WTC11 (cell line): ENCODE measurements at regions not wholly inside any gene's neighbourhood (a gene's known extent, or its start where the extent isn't known, plus 50 kb on each side); places are given as distances from the start of the nearest gene placed in this dataset.

Experiments
- ATAC-seq: fragments of 200-7000 bp; cut with Tn5 transposase; 2 replicates; pipeline ENCODE4 v1.10.0; 2021; ENCODE audit warnings: mild to moderate bottlenecking, moderate library complexity
- CTCF ChIA-PET: fragments of 300-600 bp; sonication (Branson Sonifier 250); formaldehyde crosslinking; loops from one replicate; lab custom pipeline; 2021; ENCODE audit warnings: antibody characterized with exemption; lab: Charles Lee
- POLR2A ChIA-PET: fragments of 350-600 bp; sonication (Branson Sonifier 250); formaldehyde crosslinking; loops from one replicate; lab custom pipeline; 2021; ENCODE audit warnings: antibody characterized with exemption; lab: Charles Lee
- DNase-seq: peaks from one replicate; pipeline ENCODE4 v3.0.0; 2021; ENCODE audit warnings: low spot score
- H3K27ac Mint-ChIP-seq: 2 replicates; pipeline ENCODE4 v1.8.0; 2021; ENCODE audit warnings: mixed read lengths
- H3K27me3 Mint-ChIP-seq: 2 replicates; pipeline ENCODE4 v1.8.0; 2021; ENCODE audit warnings: low read depth, mild to moderate bottlenecking, moderate library complexity, mixed read lengths
- H3K36me3 Mint-ChIP-seq: 2 replicates; pipeline ENCODE4 v1.8.0; 2021; ENCODE audit warnings: mixed read lengths
- H3K4me1 Mint-ChIP-seq: 2 replicates; pipeline ENCODE4 v1.8.0; 2022; ENCODE audit warnings: mixed read lengths
- H3K4me3 Mint-ChIP-seq: 2 replicates; pipeline ENCODE4 v1.8.0; 2021; ENCODE audit warnings: mild to moderate bottlenecking, moderate library complexity, mixed read lengths
- H3K9me3 Mint-ChIP-seq: 2 replicates; pipeline ENCODE4 v1.8.0; 2021; ENCODE audit warnings: mixed read lengths
- E2F4 ChIP-seq: sonication (generic); formaldehyde crosslinking; IDR thresholded peaks from 2 replicates; pipeline ENCODE4 v1.8.1; 2022; ENCODE audit warnings: low read depth, mild to moderate bottlenecking, moderate library complexity, missing genetic modification reagents, borderline replicate concordance
- FOXJ3 ChIP-seq: sonication (generic); formaldehyde crosslinking; IDR thresholded peaks from 2 replicates; pipeline ENCODE4 v1.9.0; 2021; ENCODE audit warnings: missing genetic modification reagents, mild to moderate bottlenecking, borderline replicate concordance
- GRHL2 ChIP-seq: fragments of 250-450 bp; sonication (Bioruptor Pico); IDR thresholded peaks from 2 replicates; pipeline ENCODE4 v1.8.0; 2022; ENCODE audit warnings: mild to moderate bottlenecking, moderate library complexity; ENCODE audit not compliant: insufficient replicate concordance, severe bottlenecking
- HMGA2 ChIP-seq: fragments of 250-450 bp; sonication (Bioruptor Pico); IDR thresholded peaks from 2 replicates; pipeline ENCODE4 v1.4.0; 2021; ENCODE audit warnings: mild to moderate bottlenecking, moderate library complexity
- IRF1 ChIP-seq: sonication (generic); formaldehyde crosslinking; IDR thresholded peaks from 2 replicates; pipeline ENCODE4 v1.8.0; 2023; ENCODE audit warnings: missing genetic modification reagents
- MXD4 ChIP-seq: fragments of 250-450 bp; sonication (Bioruptor Pico); IDR thresholded peaks from 2 replicates; pipeline ENCODE4 v1.8.0; 2021; ENCODE audit warnings: mild to moderate bottlenecking, moderate library complexity, borderline replicate concordance
- NFE2L1 ChIP-seq: sonication (generic); formaldehyde crosslinking; IDR thresholded peaks from 2 replicates; pipeline ENCODE4 v1.8.1; 2023; ENCODE audit warnings: missing genetic modification reagents
- NFYB ChIP-seq: sonication (generic); formaldehyde crosslinking; conservative IDR thresholded peaks from 2 replicates; pipeline ENCODE4 v1.8.0; 2022; ENCODE audit warnings: low read depth, missing genetic modification reagents
- PRDM15 ChIP-seq: sonication (generic); formaldehyde crosslinking; IDR thresholded peaks from 2 replicates; pipeline ENCODE4 v1.8.0; 2022; ENCODE audit warnings: missing genetic modification reagents
- PREB ChIP-seq: sonication (generic); formaldehyde crosslinking; IDR thresholded peaks from 2 replicates; pipeline ENCODE4 v1.8.1; 2022; ENCODE audit warnings: mild to moderate bottlenecking, missing genetic modification reagents, moderate library complexity, borderline replicate concordance
- SMAD4 ChIP-seq: sonication (generic); formaldehyde crosslinking; IDR thresholded peaks from 2 replicates; pipeline ENCODE4 v1.8.0; 2022; ENCODE audit warnings: mild to moderate bottlenecking, missing genetic modification reagents
- USF2 ChIP-seq: sonication (generic); formaldehyde crosslinking; IDR thresholded peaks from 2 replicates; pipeline ENCODE4 v1.8.1; 2023; ENCODE audit warnings: mild to moderate bottlenecking, missing genetic modification reagents, moderate library complexity
- ZNF232 ChIP-seq: sonication (generic); formaldehyde crosslinking; IDR thresholded peaks from 2 replicates; pipeline ENCODE4 v1.8.0; 2022; ENCODE audit warnings: mild to moderate bottlenecking, missing genetic modification reagents
- ZNF425 ChIP-seq: fragments of 250-450 bp; sonication (Bioruptor Pico); conservative IDR thresholded peaks from 2 replicates; pipeline ENCODE4 v1.9.0; 2021; ENCODE audit warnings: mild to moderate bottlenecking
- ZNF532 ChIP-seq: fragments of 250-450 bp; sonication (Bioruptor Pico); IDR thresholded peaks from 2 replicates; pipeline ENCODE4 v1.9.0; 2021; ENCODE audit warnings: mild to moderate bottlenecking, borderline replicate concordance

- no peak overlapping the region for H3K4me3 Mint-ChIP-seq
- ChIA-PET CTCF (no interaction called here), POLR2A (no interaction called here)
- TF ChIP-seq ZNF425 (no peak), ZNF532 (CRISPR knock-in tag) (no peak), ZNF232 (CRISPR knock-in tag) (no peak)
- 0 out of 2 replicates have a peak, but pooled peaks have one; percentile 20 for ATAC-seq
- H3K27ac Mint-ChIP-seq: no peak overlapping the region
- peaks cover 23% of the 10 kb centered on the region for H3K36me3 Mint-ChIP-seq
- H3K27me3 Mint-ChIP-seq: no peaks in the 10 kb centered on the region; the same call in 1 of the 2 replicates
- H3K4me1 Mint-ChIP-seq: no peaks in the 10 kb centered on the region
- no peak for DNase-seq
- peaks cover 30% of the 10 kb centered on the region for H3K9me3 Mint-ChIP-seq
Observed at GRCh38 chr2:132278267-132278666, 116.5 kb upstream of the ANKRD30BL start.

- H3K9me3 Mint-ChIP-seq: peaks cover 30% of the 10 kb centered on the region
- TF ChIP-seq GRHL2 (CRISPR knock-in tag): no peak
- TF ChIP-seq E2F4 (CRISPR knock-in tag): no peak
- no peak for TF ChIP-seq PREB (CRISPR knock-in tag)
- no peak for TF ChIP-seq USF2
- no peak for TF ChIP-seq HMGA2 (CRISPR knock-in tag)
- no peak for TF ChIP-seq NFYB (CRISPR knock-in tag)
- TF ChIP-seq NFE2L1 (CRISPR knock-in tag): no peak
- TF ChIP-seq MXD4 (CRISPR knock-in tag): no peak
- TF ChIP-seq SMAD4: no peak
- no peak for TF ChIP-seq FOXJ3
- no peak for TF ChIP-seq IRF1 (CRISPR knock-in tag)
- no peak for TF ChIP-seq PRDM15
- DNase-seq (no peak), ATAC-seq (no peak)
- H3K36me3 Mint-ChIP-seq: peaks cover 23% of the 10 kb centered on the region
- no peak overlapping the region for H3K4me3 Mint-ChIP-seq
- H3K27ac Mint-ChIP-seq: no peak overlapping the region
- ChIA-PET POLR2A (no interaction called here), CTCF (interaction anchor here (0.6 kb wide), 1 partner anchor 136 kb away, joined by 3 read pairs; no protein-coding TSS in a partner anchor)
- H3K27me3 Mint-ChIP-seq: no peaks in the 10 kb centered on the region; the same call in 1 of the 2 replicates
- H3K4me1 Mint-ChIP-seq: no peaks in the 10 kb centered on the region
Observed at GRCh38 chr2:132279344-132279743, 117.6 kb upstream of the ANKRD30BL start.
